GM19455 (cell line): ENCODE measurements at regions not wholly inside any gene's neighbourhood (a gene's known extent, or its start where the extent isn't known, plus 50 kb on each side); places are given as distances from the start of the nearest gene placed in this dataset.

Source experiments
- ATAC-seq: cut with Tn5 transposase; IDR thresholded peaks from one replicate; pipeline ENCODE4 v1.9.1; 2021; ENCODE audit not compliant: unreplicated experiment

GRCh38 chr1:13921190-13921589, 221.2 kb downstream of the PRDM2 start:
- ATAC-seq = no peak

GRCh38 chr1:13922466-13923110, 222.6 kb downstream of the PRDM2 start:
- ATAC-seq = no peak

- no peak for ATAC-seq
Measured at GRCh38 chr1:13926556-13926955, 226.6 kb downstream of the PRDM2 start.

GRCh38 chr1:13927736-13928135, 227.7 kb downstream of the PRDM2 start:
- ATAC-seq = no peak

GRCh38 chr1:13929313-13929712, 229.3 kb downstream of the PRDM2 start:
- ATAC-seq = no peak

- no peak for ATAC-seq
Measured at GRCh38 chr1:13930151-13930550, 230.2 kb downstream of the PRDM2 start.

- ATAC-seq = no peak
Measured at GRCh38 chr1:13931226-13931625, 231.2 kb downstream of the PRDM2 start.

- no peak for ATAC-seq
Measured at GRCh38 chr1:13935336-13935735, 235.3 kb downstream of the PRDM2 start.

- ATAC-seq = no peak
Measured at GRCh38 chr1:13941315-13941714, 241.3 kb downstream of the PRDM2 start.

- no peak for ATAC-seq
Measured at GRCh38 chr1:13943055-13943454, 243.1 kb downstream of the PRDM2 start.

GRCh38 chr1:13945856-13946255, 245.9 kb downstream of the PRDM2 start:
- ATAC-seq = no peak

GRCh38 chr1:13947658-13948057, 247.7 kb downstream of the PRDM2 start:
- no peak for ATAC-seq

- no peak for ATAC-seq
Measured at GRCh38 chr1:13948396-13948795, 248.4 kb downstream of the PRDM2 start.

- ATAC-seq = no peak
Measured at GRCh38 chr1:13948888-13949391, 249.0 kb downstream of the PRDM2 start.

GRCh38 chr1:13949546-13949945, 249.6 kb downstream of the PRDM2 start:
- no peak for ATAC-seq

- no peak for ATAC-seq
Measured at GRCh38 chr1:13950637-13951036, 250.6 kb downstream of the PRDM2 start.

- no peak for ATAC-seq
Measured at GRCh38 chr1:13951793-13952751, 252.1 kb downstream of the PRDM2 start.

- no peak for ATAC-seq
Measured at GRCh38 chr1:13952985-13953384, 253.0 kb downstream of the PRDM2 start.

- ATAC-seq = no peak
Measured at GRCh38 chr1:13956393-13956792, 256.4 kb downstream of the PRDM2 start.

GRCh38 chr1:13960375-13960987, 260.5 kb downstream of the PRDM2 start:
- no peak for ATAC-seq

- no peak for ATAC-seq
Measured at GRCh38 chr1:13964768-13965167, 264.8 kb downstream of the PRDM2 start.
